ENCODE measurements at regions not wholly inside any gene's neighbourhood (a gene's known extent, or its start where the extent isn't known, plus 50 kb on each side); places are given as distances from the start of the nearest gene placed in this dataset.

GRCh38 chr5:167851416-167851815 lies 440.0 kb upstream of the WWC1 start:
- TF ChIP-seq POLR2A (IDR thresholded peaks at IDR 0.05; ENCODE audit: extremely low read depth, insufficient read length) (no peak), CTCF (IDR thresholded peaks at IDR 0.05; ENCODE audit: low read depth, low read length) (no peak)
- TF ChIP-seq, protein P1, sequence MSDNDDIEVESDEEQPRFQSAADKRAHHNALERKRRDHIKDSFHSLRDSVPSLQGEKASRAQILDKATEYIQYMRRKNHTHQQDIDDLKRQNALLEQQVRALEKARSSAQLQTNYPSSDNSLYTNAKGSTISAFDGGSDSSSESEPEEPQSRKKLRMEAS (IDR thresholded peaks at IDR 0.05; ENCODE audit: low read depth, low read length): no peak

All from NB4 (cell line).